Loucy (cell line): ENCODE measurements at regions not wholly inside any gene's neighbourhood (a gene's known extent, or its start where the extent isn't known, plus 50 kb on each side); places are given as distances from the start of the nearest gene placed in this dataset.

ENCODE experiments used
- EZH2phosphoT487 ChIP-seq: fragments of 200-600 bp; IDR thresholded peaks from 2 replicates; pipeline ENCODE4 v1.6.1; 2018; ENCODE audit warnings: antibody characterized with exemption, mild to moderate bottlenecking, moderate library complexity, borderline replicate concordance
- TF ChIP-seq, protein P1 (sequence below): fragments of 200-600 bp; sonication (generic); conservative IDR thresholded peaks from 2 replicates; pipeline ENCODE4 v1.5.1; 2014; ENCODE audit warnings: mild to moderate bottlenecking, antibody characterized with exemption, low read length

DNA sequence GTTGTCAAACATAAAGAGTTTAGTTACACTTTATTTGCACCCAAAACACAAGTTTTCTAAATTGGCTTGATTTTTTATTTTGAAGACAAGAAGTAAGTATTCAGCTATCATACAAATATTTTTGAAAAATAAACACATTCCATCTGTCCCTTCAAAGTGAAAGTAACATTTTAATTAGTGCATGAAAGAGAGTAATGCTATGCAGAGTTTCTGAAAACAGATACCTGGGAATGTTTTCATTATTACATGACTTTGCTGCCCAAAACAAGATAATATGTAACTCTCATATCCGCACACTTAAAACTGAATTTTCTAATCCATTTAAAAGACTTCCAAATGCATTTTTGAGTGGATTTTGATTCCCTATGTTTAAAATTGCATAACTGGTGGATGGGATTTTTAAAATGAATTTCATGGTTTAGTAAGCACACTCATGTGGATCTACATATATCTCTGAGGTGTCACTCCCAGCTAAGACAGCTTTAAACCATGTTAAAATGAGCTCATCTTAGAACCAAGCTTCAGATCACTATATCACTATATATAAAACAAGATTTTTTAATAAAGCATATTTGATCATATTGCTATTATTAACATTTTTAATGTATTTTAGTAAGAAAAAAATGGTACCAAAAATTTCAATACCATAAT lies 127.5 kb downstream of the ATPSCKMT start:
- TF ChIP-seq, protein P1, sequence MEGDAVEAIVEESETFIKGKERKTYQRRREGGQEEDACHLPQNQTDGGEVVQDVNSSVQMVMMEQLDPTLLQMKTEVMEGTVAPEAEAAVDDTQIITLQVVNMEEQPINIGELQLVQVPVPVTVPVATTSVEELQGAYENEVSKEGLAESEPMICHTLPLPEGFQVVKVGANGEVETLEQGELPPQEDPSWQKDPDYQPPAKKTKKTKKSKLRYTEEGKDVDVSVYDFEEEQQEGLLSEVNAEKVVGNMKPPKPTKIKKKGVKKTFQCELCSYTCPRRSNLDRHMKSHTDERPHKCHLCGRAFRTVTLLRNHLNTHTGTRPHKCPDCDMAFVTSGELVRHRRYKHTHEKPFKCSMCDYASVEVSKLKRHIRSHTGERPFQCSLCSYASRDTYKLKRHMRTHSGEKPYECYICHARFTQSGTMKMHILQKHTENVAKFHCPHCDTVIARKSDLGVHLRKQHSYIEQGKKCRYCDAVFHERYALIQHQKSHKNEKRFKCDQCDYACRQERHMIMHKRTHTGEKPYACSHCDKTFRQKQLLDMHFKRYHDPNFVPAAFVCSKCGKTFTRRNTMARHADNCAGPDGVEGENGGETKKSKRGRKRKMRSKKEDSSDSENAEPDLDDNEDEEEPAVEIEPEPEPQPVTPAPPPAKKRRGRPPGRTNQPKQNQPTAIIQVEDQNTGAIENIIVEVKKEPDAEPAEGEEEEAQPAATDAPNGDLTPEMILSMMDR = no peak
- no peak for TF ChIP-seq EZH2phosphoT487
